ENCODE measurements at regions not wholly inside any gene's neighbourhood (a gene's known extent, or its start where the extent isn't known, plus 50 kb on each side); places are given as distances from the start of the nearest gene placed in this dataset.

GRCh38 chr1:25166847-25167246 lies 65.5 kb downstream of the SYF2 start:
- Histone ChIP-seq H3K79me2 (ENCODE audit: control insufficient read depth, insufficient read depth, low read length) (no peaks in the 10 kb centered on the region), H3K9ac (ENCODE audit: insufficient read depth, low read length) (no peak overlapping the region), H3K9me3 (ENCODE audit: control insufficient read depth, insufficient read depth, low read depth, low read length) (no peaks in the 10 kb centered on the region), H2AFZ (ENCODE audit: low read length) (no peak overlapping the region), H3K27ac (ENCODE audit: insufficient read depth, low read length) (no peak overlapping the region), H3K4me2 (ENCODE audit: extremely low read depth, insufficient read depth, low read length) (no peak overlapping the region), H3K4me3 (replicated peaks in 1 of 4; ENCODE audit: control extremely low read depth in 1 of 4, insufficient read depth in 1 of 4, low read depth in 3 of 4, low read length in 4 of 4) (no peak overlapping the region), H4K20me1 (ENCODE audit: control insufficient read depth, extremely low read depth, insufficient read depth, low read length) (no peaks in the 10 kb centered on the region), H3K27me3 (ENCODE audit: control insufficient read depth, insufficient read depth, low read length) (no peaks in the 10 kb centered on the region), H3K36me3 (ENCODE audit: control insufficient read depth, insufficient read depth, low read length) (no peaks in the 10 kb centered on the region), H3K4me1 (ENCODE audit: control insufficient read depth, extremely low read depth, insufficient read depth, low read length) (no peaks in the 10 kb centered on the region)
- no peak for TF ChIP-seq EZH2 (IDR thresholded peaks at IDR 0.05; ENCODE audit: low read length, missing control alignments)
- TF ChIP-seq, protein P1, sequence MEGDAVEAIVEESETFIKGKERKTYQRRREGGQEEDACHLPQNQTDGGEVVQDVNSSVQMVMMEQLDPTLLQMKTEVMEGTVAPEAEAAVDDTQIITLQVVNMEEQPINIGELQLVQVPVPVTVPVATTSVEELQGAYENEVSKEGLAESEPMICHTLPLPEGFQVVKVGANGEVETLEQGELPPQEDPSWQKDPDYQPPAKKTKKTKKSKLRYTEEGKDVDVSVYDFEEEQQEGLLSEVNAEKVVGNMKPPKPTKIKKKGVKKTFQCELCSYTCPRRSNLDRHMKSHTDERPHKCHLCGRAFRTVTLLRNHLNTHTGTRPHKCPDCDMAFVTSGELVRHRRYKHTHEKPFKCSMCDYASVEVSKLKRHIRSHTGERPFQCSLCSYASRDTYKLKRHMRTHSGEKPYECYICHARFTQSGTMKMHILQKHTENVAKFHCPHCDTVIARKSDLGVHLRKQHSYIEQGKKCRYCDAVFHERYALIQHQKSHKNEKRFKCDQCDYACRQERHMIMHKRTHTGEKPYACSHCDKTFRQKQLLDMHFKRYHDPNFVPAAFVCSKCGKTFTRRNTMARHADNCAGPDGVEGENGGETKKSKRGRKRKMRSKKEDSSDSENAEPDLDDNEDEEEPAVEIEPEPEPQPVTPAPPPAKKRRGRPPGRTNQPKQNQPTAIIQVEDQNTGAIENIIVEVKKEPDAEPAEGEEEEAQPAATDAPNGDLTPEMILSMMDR (conservative IDR thresholded peaks at IDR 0.05 in 1 of 2, IDR thresholded peaks at IDR 0.05 in 1 of 2; ENCODE audit: low read depth in 1 of 2, low read length in 2 of 2) = no peak
- no peak for DNase-seq (ENCODE audit: low read depth in 2 of 2)

DNA sequence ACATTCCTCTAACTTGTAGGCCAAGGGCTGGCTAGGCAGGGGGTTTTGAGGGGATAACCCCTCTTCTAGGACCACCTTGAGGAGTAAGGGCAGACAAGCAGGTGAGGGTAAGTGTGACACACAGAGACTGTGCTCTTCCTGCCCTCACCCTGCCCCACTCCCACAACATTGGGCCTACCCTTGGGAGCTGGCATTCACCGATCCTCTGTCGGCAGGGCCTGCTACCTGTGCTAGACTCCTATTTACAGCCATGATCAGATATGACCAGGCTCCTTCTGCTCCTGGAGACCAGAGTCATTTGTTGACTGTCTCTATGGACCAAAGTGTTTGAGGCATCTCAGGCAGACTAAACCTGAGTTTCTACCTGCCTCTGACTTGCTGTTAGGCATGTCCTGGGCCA lies 68.3 kb downstream of the SYF2 start:
- H3K27ac ChIP-seq (ENCODE audit: insufficient read depth, low read length) = no peak overlapping the region
- no peak overlapping the region for H2AFZ ChIP-seq (ENCODE audit: low read length)
- no peak for TF ChIP-seq EZH2 (IDR thresholded peaks at IDR 0.05; ENCODE audit: low read length, missing control alignments)
- TF ChIP-seq, protein P1 (conservative IDR thresholded peaks at IDR 0.05 in 1 of 2, IDR thresholded peaks at IDR 0.05 in 1 of 2; ENCODE audit: low read depth in 1 of 2, low read length in 2 of 2) = no peak
- H3K4me1 ChIP-seq (ENCODE audit: control insufficient read depth, extremely low read depth, insufficient read depth, low read length) = no peaks in the 10 kb centered on the region
- no peaks in the 10 kb centered on the region for H3K79me2 ChIP-seq (ENCODE audit: control insufficient read depth, insufficient read depth, low read length)
- no peak overlapping the region for H3K9ac ChIP-seq (ENCODE audit: insufficient read depth, low read length)
- H3K4me3 ChIP-seq (replicated peaks in 1 of 4; ENCODE audit: control extremely low read depth in 1 of 4, insufficient read depth in 1 of 4, low read depth in 3 of 4, low read length in 4 of 4) = no peak overlapping the region
- H3K9me3 ChIP-seq (ENCODE audit: control insufficient read depth, insufficient read depth, low read depth, low read length) = no peaks in the 10 kb centered on the region
- H4K20me1 ChIP-seq (ENCODE audit: control insufficient read depth, extremely low read depth, insufficient read depth, low read length) = no peaks in the 10 kb centered on the region
- DNase-seq (ENCODE audit: low read depth in 2 of 2) = no peak
- no peaks in the 10 kb centered on the region for H3K27me3 ChIP-seq (ENCODE audit: control insufficient read depth, insufficient read depth, low read length)
- no peak overlapping the region for H3K4me2 ChIP-seq (ENCODE audit: extremely low read depth, insufficient read depth, low read length)
- no peaks in the 10 kb centered on the region for H3K36me3 ChIP-seq (ENCODE audit: control insufficient read depth, insufficient read depth, low read length)

- Histone ChIP-seq H3K4me2 (ENCODE audit: extremely low read depth, insufficient read depth, low read length) (no peak overlapping the region), H4K20me1 (ENCODE audit: control insufficient read depth, extremely low read depth, insufficient read depth, low read length) (no peaks in the 10 kb centered on the region), H3K27ac (ENCODE audit: insufficient read depth, low read length) (no peak overlapping the region), H3K9ac (ENCODE audit: insufficient read depth, low read length) (no peak overlapping the region), H2AFZ (ENCODE audit: low read length) (no peak overlapping the region), H3K4me3 (replicated peaks in 1 of 4; ENCODE audit: control extremely low read depth in 1 of 4, insufficient read depth in 1 of 4, low read depth in 3 of 4, low read length in 4 of 4) (no peak overlapping the region), H3K9me3 (ENCODE audit: control insufficient read depth, insufficient read depth, low read depth, low read length) (no peaks in the 10 kb centered on the region), H3K79me2 (ENCODE audit: control insufficient read depth, insufficient read depth, low read length) (no peaks in the 10 kb centered on the region), H3K36me3 (ENCODE audit: control insufficient read depth, insufficient read depth, low read length) (no peaks in the 10 kb centered on the region), H3K4me1 (ENCODE audit: control insufficient read depth, extremely low read depth, insufficient read depth, low read length) (no peaks in the 10 kb centered on the region), H3K27me3 (ENCODE audit: control insufficient read depth, insufficient read depth, low read length) (no peaks in the 10 kb centered on the region)
- TF ChIP-seq, protein P1 (conservative IDR thresholded peaks at IDR 0.05 in 1 of 2, IDR thresholded peaks at IDR 0.05 in 1 of 2; ENCODE audit: low read depth in 1 of 2, low read length in 2 of 2) = no peak
- TF ChIP-seq EZH2 (IDR thresholded peaks at IDR 0.05; ENCODE audit: low read length, missing control alignments) = no peak
- DNase-seq (ENCODE audit: low read depth in 2 of 2) = peak; percentile 18 to 19
These were observed 70.3 kb downstream of the SYF2 start for GRCh38 chr1:25161981-25162380.
